GM18868 (cell line): ENCODE measurements at regions not wholly inside any gene's neighbourhood (a gene's known extent, or its start where the extent isn't known, plus 50 kb on each side); places are given as distances from the start of the nearest gene placed in this dataset.

ENCODE experiments used
- ATAC-seq: cut with Tn5 transposase; IDR thresholded peaks from one replicate; pipeline ENCODE4 v1.9.1; 2021; ENCODE audit warnings: mild to moderate bottlenecking, moderate library complexity; ENCODE audit not compliant: unreplicated experiment

DNA sequence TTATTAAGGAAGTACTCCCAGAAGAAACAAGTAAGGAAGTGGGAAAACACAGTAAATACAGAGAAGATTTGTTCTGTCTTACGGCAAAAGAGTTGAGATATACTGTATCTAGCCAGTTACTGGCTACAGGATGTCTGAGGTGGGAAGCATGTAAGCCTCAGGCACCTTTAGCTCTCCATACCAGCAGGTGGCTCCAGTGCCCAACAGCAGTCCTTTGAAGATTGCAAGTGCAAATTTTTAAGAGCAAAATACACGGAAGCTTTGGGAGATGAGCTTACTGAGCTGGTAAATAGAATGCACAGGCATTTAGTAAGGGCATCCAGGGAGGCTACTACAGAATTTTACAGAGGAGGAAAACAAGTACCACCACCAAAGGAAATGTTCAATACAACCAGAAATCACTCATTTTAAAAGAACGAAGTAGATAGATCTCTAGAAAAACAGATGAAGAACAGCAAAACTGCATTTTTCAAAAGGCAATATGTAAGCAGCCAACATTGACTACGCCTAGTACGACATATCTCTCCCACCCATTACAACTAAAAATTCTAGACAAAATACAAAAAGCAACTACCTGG lies 57.9 kb upstream of the VSTM2B start:
- no peak for ATAC-seq

DNA sequence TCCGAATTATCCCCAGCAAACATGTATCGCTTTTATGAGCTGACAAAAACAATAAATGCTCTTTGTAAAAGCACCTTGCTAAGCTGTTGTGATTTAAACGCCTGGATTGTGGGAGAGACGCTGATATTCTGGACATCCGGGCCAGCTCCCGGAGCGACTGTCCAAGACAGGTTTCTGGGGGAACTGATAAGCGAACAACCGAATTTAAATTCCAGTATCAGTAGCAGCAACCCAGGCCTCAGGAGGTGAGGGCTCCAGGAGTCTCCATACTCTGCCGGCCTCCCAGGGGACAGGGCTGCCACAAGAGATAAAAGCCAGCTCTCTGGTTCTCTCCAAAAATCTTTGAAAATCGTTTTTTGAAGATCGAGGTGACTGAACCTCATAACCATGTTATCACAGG lies 50.3 kb upstream of the VSTM2B start:
- ATAC-seq: no peak
